ENCODE measurements at regions not wholly inside any gene's neighbourhood (a gene's known extent, or its start where the extent isn't known, plus 50 kb on each side); places are given as distances from the start of the nearest gene placed in this dataset.
A peak's percentile ranks its signal among the peaks of the same experiment; 100 is the strongest.
"Not testable (repeated sequence)": the region's sequence is repeated elsewhere in the genome, so short reads cannot be mapped to it uniquely, and the experiment has no call there.

GRCh38 chr4:64712590-64712989 lies 303.3 kb upstream of the TECRL start:
- Histone ChIP-seq H2AFZ (ENCODE audit: low read length, unreplicated experiment) (no peak overlapping the region), H3K4me3 (ENCODE audit: low read depth, low read length) (no peak overlapping the region), H3K27ac (ENCODE audit: low read depth, low read length) (no peak overlapping the region), H3K27me3 (ENCODE audit: insufficient read depth, low read length) (peaks cover 12% of the 10 kb centered on the region; the same call in 1 of the 2 replicates), H3K4me1 (ENCODE audit: control insufficient read depth, insufficient read depth, low read length, unreplicated experiment) (no peaks in the 10 kb centered on the region), H3K79me2 (ENCODE audit: control insufficient read depth, insufficient read depth, low read length, unreplicated experiment) (no peaks in the 10 kb centered on the region), H3K36me3 (ENCODE audit: insufficient read depth, low read length) (no peaks in the 10 kb centered on the region)

DNA sequence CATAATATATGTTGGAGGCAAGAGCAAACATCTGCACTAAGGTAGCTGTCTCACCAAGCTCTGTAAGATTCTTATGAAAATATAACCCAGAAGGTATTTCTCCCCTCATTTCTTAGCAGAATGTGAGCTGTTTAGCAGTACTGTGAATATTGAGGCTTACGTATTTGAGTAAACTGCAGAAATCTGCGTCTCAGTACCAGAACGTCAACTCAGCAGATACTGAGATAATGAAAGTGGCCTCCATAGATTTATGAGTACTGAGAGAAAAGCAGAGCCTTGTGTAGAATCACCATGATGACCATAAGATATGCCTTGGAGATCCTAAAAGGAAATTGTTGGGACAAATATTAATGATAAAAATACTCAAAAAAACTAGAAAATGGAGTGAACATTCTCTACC lies 296.7 kb upstream of the TECRL start:
- Histone ChIP-seq H3K4me1 (ENCODE audit: control insufficient read depth, insufficient read depth, low read length, unreplicated experiment) (no peaks in the 10 kb centered on the region), H3K36me3 (ENCODE audit: insufficient read depth, low read length) (no peaks in the 10 kb centered on the region), H3K27me3 (ENCODE audit: insufficient read depth, low read length) (peaks cover 13% of the 10 kb centered on the region; the same call in 1 of the 2 replicates), H3K79me2 (ENCODE audit: control insufficient read depth, insufficient read depth, low read length, unreplicated experiment) (no peaks in the 10 kb centered on the region), H2AFZ (ENCODE audit: low read length, unreplicated experiment) (no peak overlapping the region), H3K4me3 (ENCODE audit: low read depth, low read length) (no peak overlapping the region), H3K27ac (ENCODE audit: low read depth, low read length) (no peak overlapping the region)

GRCh38 chr4:64698171-64698570 lies 288.9 kb upstream of the TECRL start:
- Histone ChIP-seq H3K27ac (ENCODE audit: low read depth, low read length) (no peak overlapping the region), H3K4me3 (ENCODE audit: low read depth, low read length) (no peak overlapping the region), H3K36me3 (ENCODE audit: insufficient read depth, low read length) (no peaks in the 10 kb centered on the region), H3K4me1 (ENCODE audit: control insufficient read depth, insufficient read depth, low read length, unreplicated experiment) (no peaks in the 10 kb centered on the region), H3K79me2 (ENCODE audit: control insufficient read depth, insufficient read depth, low read length, unreplicated experiment) (no peaks in the 10 kb centered on the region), H2AFZ (ENCODE audit: low read length, unreplicated experiment) (no peak overlapping the region), H3K27me3 (ENCODE audit: insufficient read depth, low read length) (peaks cover 14% of the 10 kb centered on the region)

DNA sequence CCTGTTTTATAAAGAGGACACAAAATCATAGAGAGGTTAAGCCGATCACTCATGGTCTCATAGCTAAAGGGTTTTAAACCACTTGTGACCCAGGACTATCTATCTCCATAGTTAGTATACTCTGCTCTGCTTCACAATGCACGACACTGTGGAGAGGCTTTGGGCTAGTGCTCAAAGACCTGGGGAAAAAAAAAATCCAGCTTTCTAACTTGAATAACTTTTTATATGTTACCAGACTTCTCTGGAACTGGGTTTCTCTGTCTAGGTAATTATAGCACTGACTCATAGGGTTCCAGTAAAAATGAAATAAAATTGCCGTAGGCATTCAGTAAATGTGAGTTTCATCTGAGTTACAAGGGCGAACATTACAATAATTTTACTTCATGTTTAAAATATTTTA lies 273.7 kb upstream of the TECRL start:
- Histone ChIP-seq H2AFZ (ENCODE audit: low read length, unreplicated experiment) (peak overlapping the region; percentile 12), H3K4me1 (ENCODE audit: control insufficient read depth, insufficient read depth, low read length, unreplicated experiment) (no peaks in the 10 kb centered on the region), H3K4me3 (ENCODE audit: low read depth, low read length) (no peak overlapping the region), H3K27ac (ENCODE audit: low read depth, low read length) (no peak overlapping the region), H3K36me3 (ENCODE audit: insufficient read depth, low read length) (no peaks in the 10 kb centered on the region), H3K27me3 (ENCODE audit: insufficient read depth, low read length) (no peaks in the 10 kb centered on the region; the same call in 1 of the 2 replicates), H3K79me2 (ENCODE audit: control insufficient read depth, insufficient read depth, low read length, unreplicated experiment) (no peaks in the 10 kb centered on the region)

- H3K36me3 ChIP-seq (ENCODE audit: insufficient read depth, low read length): no peaks in the 10 kb centered on the region
- H3K27me3 ChIP-seq (ENCODE audit: insufficient read depth, low read length): no peaks in the 10 kb centered on the region; the same call in 1 of the 2 replicates
- no peak overlapping the region for H3K4me3 ChIP-seq (ENCODE audit: low read depth, low read length)
- no peaks in the 10 kb centered on the region for H3K4me1 ChIP-seq (ENCODE audit: control insufficient read depth, insufficient read depth, low read length, unreplicated experiment)
- H2AFZ ChIP-seq (ENCODE audit: low read length, unreplicated experiment): no peak overlapping the region
- H3K27ac ChIP-seq (ENCODE audit: low read depth, low read length): no peak overlapping the region
- no peaks in the 10 kb centered on the region for H3K79me2 ChIP-seq (ENCODE audit: control insufficient read depth, insufficient read depth, low read length, unreplicated experiment)
These were observed 273.2 kb upstream of the TECRL start for GRCh38 chr4:64682481-64682880.

DNA sequence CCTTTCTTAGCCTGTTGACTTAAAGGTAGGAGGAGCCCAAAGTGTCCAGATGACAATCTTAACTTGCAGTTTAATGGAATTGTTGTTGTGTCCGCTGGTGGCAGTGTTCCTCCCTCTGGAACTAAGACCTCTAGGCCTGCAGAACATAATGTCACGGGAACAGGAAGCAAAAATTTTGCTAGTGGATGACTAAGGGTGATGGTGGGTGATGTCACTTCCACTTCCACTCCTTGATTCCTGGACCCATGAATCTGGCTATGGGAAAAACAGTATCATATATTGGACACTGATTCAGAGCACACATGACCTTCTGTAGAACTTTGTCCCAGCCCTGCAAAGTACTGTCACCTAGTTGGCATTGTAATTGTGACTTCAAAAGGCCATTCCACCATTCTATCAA lies 263.9 kb upstream of the TECRL start:
- not testable (repeated sequence) for H3K27ac ChIP-seq (ENCODE audit: low read depth, low read length); H3K27me3 ChIP-seq (ENCODE audit: insufficient read depth, low read length); H3K79me2 ChIP-seq (ENCODE audit: control insufficient read depth, insufficient read depth, low read length, unreplicated experiment); H3K4me3 ChIP-seq (ENCODE audit: low read depth, low read length); H3K36me3 ChIP-seq (ENCODE audit: insufficient read depth, low read length); H3K4me1 ChIP-seq (ENCODE audit: control insufficient read depth, insufficient read depth, low read length, unreplicated experiment); H2AFZ ChIP-seq (ENCODE audit: low read length, unreplicated experiment)

- Histone ChIP-seq H3K4me1 (ENCODE audit: control insufficient read depth, insufficient read depth, low read length, unreplicated experiment) (no peaks in the 10 kb centered on the region), H2AFZ (ENCODE audit: low read length, unreplicated experiment) (no peak overlapping the region), H3K4me3 (ENCODE audit: low read depth, low read length) (no peak overlapping the region), H3K27me3 (ENCODE audit: insufficient read depth, low read length) (no peaks in the 10 kb centered on the region), H3K27ac (ENCODE audit: low read depth, low read length) (no peak overlapping the region), H3K79me2 (ENCODE audit: control insufficient read depth, insufficient read depth, low read length, unreplicated experiment) (no peaks in the 10 kb centered on the region), H3K36me3 (ENCODE audit: insufficient read depth, low read length) (no peaks in the 10 kb centered on the region)
These were observed 261.4 kb upstream of the TECRL start for GRCh38 chr4:64670647-64671046.

DNA sequence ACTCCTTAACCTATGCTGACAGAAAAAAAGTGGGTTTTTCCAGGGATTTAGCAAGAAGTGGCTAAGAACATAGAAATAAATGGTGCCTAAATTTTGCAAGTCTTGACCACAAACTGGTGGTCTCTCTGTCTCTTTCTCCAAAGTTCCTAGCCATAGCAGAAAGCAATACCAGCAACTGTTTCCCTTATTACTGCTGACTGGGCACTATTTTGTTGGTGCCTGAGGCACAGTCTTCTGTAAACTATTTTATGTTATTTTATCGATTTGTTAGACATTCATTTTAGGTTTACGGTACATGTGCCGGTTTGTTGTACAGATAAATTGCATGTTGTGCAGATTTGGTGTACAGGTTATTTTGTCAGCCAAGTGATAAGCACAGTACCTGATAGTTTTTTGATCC lies 234.6 kb upstream of the TECRL start:
- Histone ChIP-seq H3K27me3 (ENCODE audit: insufficient read depth, low read length) (peaks cover 5% of the 10 kb centered on the region; the same call in 1 of the 2 replicates), H3K4me1 (ENCODE audit: control insufficient read depth, insufficient read depth, low read length, unreplicated experiment) (no peaks in the 10 kb centered on the region), H3K4me3 (ENCODE audit: low read depth, low read length) (no peak overlapping the region), H3K36me3 (ENCODE audit: insufficient read depth, low read length) (no peaks in the 10 kb centered on the region), H3K27ac (ENCODE audit: low read depth, low read length) (no peak overlapping the region), H3K79me2 (ENCODE audit: control insufficient read depth, insufficient read depth, low read length, unreplicated experiment) (no peaks in the 10 kb centered on the region), H2AFZ (ENCODE audit: low read length, unreplicated experiment) (no peak overlapping the region)

- Histone ChIP-seq H3K4me3 (ENCODE audit: low read depth, low read length) (no peak overlapping the region), H2AFZ (ENCODE audit: low read length, unreplicated experiment) (no peak overlapping the region), H3K36me3 (ENCODE audit: insufficient read depth, low read length) (no peaks in the 10 kb centered on the region), H3K27me3 (ENCODE audit: insufficient read depth, low read length) (no peaks in the 10 kb centered on the region), H3K4me1 (ENCODE audit: control insufficient read depth, insufficient read depth, low read length, unreplicated experiment) (no peaks in the 10 kb centered on the region), H3K79me2 (ENCODE audit: control insufficient read depth, insufficient read depth, low read length, unreplicated experiment) (no peaks in the 10 kb centered on the region), H3K27ac (ENCODE audit: low read depth, low read length) (no peak overlapping the region)
These were observed 233.7 kb upstream of the TECRL start for GRCh38 chr4:64642936-64643335.

- H2AFZ ChIP-seq (ENCODE audit: low read length, unreplicated experiment); H3K27me3 ChIP-seq (ENCODE audit: insufficient read depth, low read length); H3K27ac ChIP-seq (ENCODE audit: low read depth, low read length); H3K36me3 ChIP-seq (ENCODE audit: insufficient read depth, low read length); H3K79me2 ChIP-seq (ENCODE audit: control insufficient read depth, insufficient read depth, low read length, unreplicated experiment); H3K4me3 ChIP-seq (ENCODE audit: low read depth, low read length); H3K4me1 ChIP-seq (ENCODE audit: control insufficient read depth, insufficient read depth, low read length, unreplicated experiment): not testable (repeated sequence)
These were observed 231.2 kb upstream of the TECRL start for GRCh38 chr4:64640402-64640801.

DNA sequence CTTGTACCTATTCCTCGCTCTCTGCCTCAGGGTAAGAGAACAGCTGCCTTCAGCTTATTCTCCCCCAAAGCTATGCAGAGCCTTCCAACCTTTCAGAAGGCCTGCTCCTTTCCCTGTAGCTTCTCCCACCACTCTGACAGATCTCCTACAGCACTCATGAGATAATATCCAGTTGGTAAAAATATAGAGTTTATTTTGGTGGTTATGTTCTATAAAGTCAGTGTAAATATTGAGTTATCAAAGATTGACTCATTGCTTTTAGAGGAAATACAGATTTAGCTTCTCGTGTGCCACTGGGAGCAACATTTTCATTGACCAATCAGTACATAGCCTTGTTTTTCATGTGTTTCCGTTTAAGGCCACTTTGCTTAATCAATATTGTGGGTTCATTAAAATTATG lies 216.2 kb upstream of the TECRL start:
- no peak overlapping the region for H3K4me3 ChIP-seq (ENCODE audit: low read depth, low read length)
- H3K4me1 ChIP-seq (ENCODE audit: control insufficient read depth, insufficient read depth, low read length, unreplicated experiment): no peaks in the 10 kb centered on the region
- no peak overlapping the region for H2AFZ ChIP-seq (ENCODE audit: low read length, unreplicated experiment)
- no peaks in the 10 kb centered on the region for H3K79me2 ChIP-seq (ENCODE audit: control insufficient read depth, insufficient read depth, low read length, unreplicated experiment)
- no peaks in the 10 kb centered on the region for H3K36me3 ChIP-seq (ENCODE audit: insufficient read depth, low read length)
- H3K27me3 ChIP-seq (ENCODE audit: insufficient read depth, low read length): 0 out of 2 replicates have a peak, but pooled peaks cover 8% of the 10 kb centered on the region
- H3K27ac ChIP-seq (ENCODE audit: low read depth, low read length): no peak overlapping the region
